ENCODE measurements at regions not wholly inside any gene's neighbourhood (a gene's known extent, or its start where the extent isn't known, plus 50 kb on each side); places are given as distances from the start of the nearest gene placed in this dataset.

DNA sequence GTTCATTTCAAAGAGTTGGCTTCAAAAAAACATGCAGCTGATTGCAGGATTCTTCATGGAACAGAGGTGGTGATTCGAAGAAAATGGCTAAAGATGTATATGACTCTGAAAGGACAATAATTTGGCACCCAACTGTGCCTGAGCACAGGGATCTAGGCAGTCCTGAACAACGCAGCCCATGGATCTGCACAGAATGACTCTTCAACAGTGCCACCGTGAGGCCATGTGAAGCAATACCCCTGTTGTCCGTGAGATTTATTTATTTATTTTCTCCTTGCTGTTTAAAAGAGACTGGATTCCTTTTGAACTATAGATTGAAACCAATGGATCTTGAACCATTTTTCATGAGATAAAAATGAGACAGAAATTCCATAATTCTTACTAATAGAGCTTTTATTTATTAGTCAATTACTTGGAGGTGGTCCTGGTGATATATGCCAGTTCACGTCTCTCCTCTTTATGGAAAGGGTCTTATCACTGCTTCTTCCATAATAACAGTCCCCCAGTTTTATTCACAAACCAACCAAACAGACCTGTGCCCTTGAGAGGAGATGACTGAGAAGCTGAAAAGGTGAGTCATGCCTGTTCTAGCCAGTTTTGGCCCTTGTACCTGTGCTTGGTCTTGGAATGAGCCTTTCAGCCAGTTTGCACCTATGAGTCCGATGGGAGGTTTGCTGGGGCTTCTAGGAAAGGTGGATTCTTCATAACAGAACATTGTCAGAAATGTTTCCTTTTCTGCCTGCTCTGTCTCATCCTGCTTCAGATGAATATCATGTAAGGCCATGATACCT is 1598.3 kb downstream of the AACS start:
- Histone ChIP-seq H3K79me2 (ENCODE audit: insufficient read depth, low read length) (no peaks in the 10 kb centered on the region), H3K4ac (ENCODE audit: low read depth, low read length) (no peak overlapping the region), H2BK20ac (ENCODE audit: low read depth, low read length, poor library complexity, severe bottlenecking) (no peak overlapping the region), H2AK5ac (ENCODE audit: insufficient read length, low read length) (no peak overlapping the region), H3K18ac (ENCODE audit: insufficient read length, low read depth, low read length) (no peak overlapping the region), H3K27me3 (ENCODE audit: insufficient read depth, low read length) (no peaks in the 10 kb centered on the region; the same call in 1 of the 2 replicates), H3K4me2 (ENCODE audit: insufficient read depth, insufficient read length, low read length) (no peak overlapping the region), H3K9ac (ENCODE audit: extremely low read depth, insufficient read length, low read length) (no peak overlapping the region), H3K14ac (ENCODE audit: insufficient read depth, low read length) (no peak overlapping the region), H3K23ac (ENCODE audit: insufficient read length, low read depth, low read length) (no peak overlapping the region), H2BK120ac (ENCODE audit: low read depth, low read length, poor library complexity, severe bottlenecking) (no peak overlapping the region), H4K20me1 (ENCODE audit: control insufficient read depth, insufficient read depth, insufficient read length) (no peaks in the 10 kb centered on the region), H3K56ac (ENCODE audit: insufficient read length, low read depth, low read length) (no peak overlapping the region), H2BK15ac (ENCODE audit: low read depth, low read length) (no peak overlapping the region), H4K8ac (replicated peaks; ENCODE audit: insufficient read length, low read depth, low read length) (no peak overlapping the region), H3K9me3 (ENCODE audit: control insufficient read depth, low read depth, low read length) (no peaks in the 10 kb centered on the region), H4K5ac (ENCODE audit: insufficient read length, low read depth, low read length) (no peak overlapping the region), H2BK12ac (ENCODE audit: insufficient read length, low read depth, low read length) (no peak overlapping the region), H3K23me2 (ENCODE audit: insufficient read length, low read depth, low read length, poor library complexity, severe bottlenecking) (no peaks in the 10 kb centered on the region), H4K91ac (ENCODE audit: insufficient read length, low read depth, low read length) (no peak overlapping the region), H2BK5ac (ENCODE audit: insufficient read length, low read length) (no peak overlapping the region), H2AFZ (ENCODE audit: low read length) (no peak overlapping the region), H3K27ac (ENCODE audit: insufficient read length, low read depth, low read length) (no peak overlapping the region), H3K4me1 (ENCODE audit: insufficient read depth, low read length) (no peaks in the 10 kb centered on the region), H3T11ph (ENCODE audit: low read length) (no peak overlapping the region), H3K79me1 (ENCODE audit: insufficient read depth, low read depth, low read length, poor library complexity, severe bottlenecking) (no peaks in the 10 kb centered on the region)
- no peaks in the 10 kb centered on the region; a peak in 1 of 4 replicates for H3K4me1 Mint-ChIP-seq
- no CpG with 5 or more reads among the region's 6 CpGs for WGBS (ENCODE audit: extremely low coverage, insufficient read length, low lambda C conversion rate)
- H3K27ac Mint-ChIP-seq: no peak overlapping the region
- peaks cover 7% of the 10 kb centered on the region for H3K27me3 Mint-ChIP-seq (ENCODE audit: low read depth)
- H3K9me3 Mint-ChIP-seq: peaks cover 4 to 15% of the 10 kb centered on the region in 2 experiments; a peak in 4 of 5 replicates
- peaks cover 0 to 5% (median 4%) of the 10 kb centered on the region in 3 experiments; a peak in 5 of 7 replicates for H3K36me3 Mint-ChIP-seq (ENCODE audit: insufficient read depth in 1 of 3, low read depth in 3 of 3)
- peak; percentile 62 for DNase-seq
- H3K4me3 Mint-ChIP-seq: no peak overlapping the region
- peak; percentile 82 for TF ChIP-seq CTCF (conservative IDR thresholded peaks at IDR 0.05)

Data from H9 (cell line).